ENCODE measurements at regions not wholly inside any gene's neighbourhood (a gene's known extent, or its start where the extent isn't known, plus 50 kb on each side); places are given as distances from the start of the nearest gene placed in this dataset.
"Not testable (repeated sequence)": the region's sequence is repeated elsewhere in the genome, so short reads cannot be mapped to it uniquely, and the experiment has no call there.

DNA sequence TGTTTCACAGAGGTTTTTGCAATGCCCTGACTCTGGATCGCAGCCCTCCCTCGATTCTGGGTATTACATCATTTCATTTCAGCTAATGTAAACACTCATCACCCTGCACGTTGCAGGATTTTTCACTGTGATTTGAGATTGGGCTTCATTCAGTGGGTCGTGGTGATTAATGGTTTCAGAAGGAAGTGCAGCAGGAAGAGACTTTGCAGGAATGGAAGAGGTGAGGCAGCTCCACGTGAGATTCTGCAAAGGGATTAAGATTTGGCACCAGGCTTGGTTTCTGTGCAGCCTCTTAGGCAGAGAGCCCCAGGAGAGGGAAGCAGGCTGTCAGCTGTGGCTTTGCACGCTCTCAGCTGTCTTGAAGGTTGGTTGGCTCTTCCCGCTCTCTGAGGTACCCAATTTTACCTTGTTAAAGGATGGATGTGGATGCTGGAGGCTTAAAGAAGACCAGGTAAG lies 95.2 kb downstream of the PLCE1 start:
- DNase-seq (ENCODE audit: low spot score), result no peak

DNA sequence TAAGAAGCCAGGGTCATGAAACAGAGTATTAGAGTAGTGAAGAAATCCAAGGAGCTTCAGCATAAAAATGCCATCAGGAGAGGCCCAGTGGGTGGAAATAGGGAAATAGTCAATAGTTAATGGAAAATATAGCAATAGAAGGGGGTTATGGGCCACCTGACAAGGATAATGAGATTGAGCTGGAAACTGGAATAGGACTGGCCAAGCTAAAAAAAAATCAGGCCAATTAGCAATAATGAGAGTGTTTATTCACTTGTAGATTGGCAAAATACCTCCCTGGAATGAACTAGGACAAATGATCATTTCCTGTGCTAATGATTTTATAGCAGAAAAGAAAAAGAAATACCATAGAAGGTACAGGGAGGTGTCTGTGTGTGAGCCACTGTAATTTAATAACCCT lies 97.9 kb downstream of the PLCE1 start:
- no peak for DNase-seq (ENCODE audit: low spot score)

DNA sequence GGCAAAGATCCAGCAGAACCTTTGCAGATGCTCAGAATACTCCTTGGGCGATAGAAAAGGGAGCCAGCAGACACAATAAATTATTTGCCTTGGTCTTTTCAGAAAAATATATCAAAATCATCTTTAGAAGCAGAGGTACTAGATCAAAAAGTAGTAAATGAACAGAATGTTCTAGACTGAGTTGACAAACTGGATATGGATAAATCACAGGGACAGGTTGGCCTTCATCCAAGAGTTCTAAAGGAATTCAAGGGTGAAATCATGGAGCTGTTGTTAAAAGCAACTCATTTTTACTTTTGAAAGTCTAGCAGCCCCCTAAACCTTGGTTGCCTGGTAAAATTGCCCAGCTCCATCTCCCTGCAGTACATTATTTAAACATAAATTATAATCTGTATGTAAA lies 99.1 kb downstream of the PLCE1 start:
- no peak for DNase-seq (ENCODE audit: low spot score)

DNA sequence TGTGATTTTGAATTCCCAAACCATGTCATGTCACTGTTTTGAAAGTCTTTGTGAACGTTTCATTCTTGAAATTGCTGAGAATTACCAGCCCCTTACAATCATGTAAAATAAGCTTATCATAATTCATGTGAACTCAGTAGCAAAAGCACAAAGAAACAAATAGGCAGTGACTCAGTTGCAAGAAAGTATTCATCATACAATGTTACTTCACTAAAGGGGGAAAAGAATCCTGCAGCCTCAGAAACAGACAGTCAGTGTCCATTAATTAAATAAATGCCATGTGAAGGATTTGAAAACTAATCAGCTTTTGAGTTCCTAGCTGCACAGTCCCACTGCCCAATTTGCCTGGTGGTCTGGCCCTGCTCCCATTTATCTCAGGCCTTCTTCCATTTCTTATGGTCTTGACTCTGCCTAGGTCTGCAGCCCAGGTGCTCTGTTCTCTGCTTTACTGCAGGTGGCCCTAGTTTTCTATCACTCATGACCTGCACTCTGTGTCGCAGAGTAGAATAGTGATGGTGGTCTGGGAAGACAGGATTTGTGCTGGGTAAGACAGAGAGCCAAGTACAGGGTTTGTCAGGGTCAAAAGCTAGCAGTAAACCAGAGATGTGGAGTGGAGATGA lies 99.7 kb downstream of the PLCE1 start:
- no peak for DNase-seq (ENCODE audit: low spot score)

DNA sequence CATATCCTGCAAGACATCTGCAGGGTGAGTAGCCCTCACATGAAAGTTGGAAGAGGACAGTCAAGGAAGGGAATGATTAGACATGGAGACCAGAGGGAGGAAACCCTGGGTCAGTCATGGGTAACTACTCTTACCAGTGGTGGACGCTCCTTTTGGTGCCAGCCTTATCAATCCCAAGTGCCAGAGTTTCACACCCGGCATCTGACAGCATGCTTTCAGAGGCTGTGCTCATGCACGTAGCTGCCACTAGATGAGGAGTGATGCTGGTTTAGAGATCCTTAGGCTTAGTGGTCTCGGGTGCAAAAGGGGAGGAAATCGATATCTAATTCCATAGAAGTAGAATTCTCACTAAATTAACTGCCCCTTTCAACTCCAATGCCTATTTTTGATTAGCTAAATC lies 100.8 kb downstream of the PLCE1 start:
- DNase-seq (ENCODE audit: low spot score), result no peak

DNA sequence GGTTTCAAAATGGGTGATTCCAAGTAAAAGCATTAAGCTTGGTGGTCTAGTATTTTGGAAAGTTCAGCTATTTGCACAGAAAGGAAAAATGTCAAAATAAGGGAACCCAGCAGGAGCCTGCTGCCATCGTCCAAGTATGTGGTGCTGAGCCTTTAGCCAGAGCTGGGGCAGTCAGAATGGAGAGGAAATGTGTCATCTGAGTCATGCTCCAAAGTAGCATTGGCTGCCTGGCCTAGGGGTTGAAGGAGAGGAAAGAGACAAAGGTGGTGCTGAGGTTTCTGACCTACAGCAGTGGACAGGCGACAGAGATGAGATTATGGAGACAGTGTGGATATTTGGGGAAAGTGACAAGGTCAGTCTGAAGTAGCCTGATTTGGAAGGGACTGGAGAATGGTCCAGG lies 103.9 kb downstream of the PLCE1 start:
- DNase-seq (ENCODE audit: low spot score), result no peak

DNA sequence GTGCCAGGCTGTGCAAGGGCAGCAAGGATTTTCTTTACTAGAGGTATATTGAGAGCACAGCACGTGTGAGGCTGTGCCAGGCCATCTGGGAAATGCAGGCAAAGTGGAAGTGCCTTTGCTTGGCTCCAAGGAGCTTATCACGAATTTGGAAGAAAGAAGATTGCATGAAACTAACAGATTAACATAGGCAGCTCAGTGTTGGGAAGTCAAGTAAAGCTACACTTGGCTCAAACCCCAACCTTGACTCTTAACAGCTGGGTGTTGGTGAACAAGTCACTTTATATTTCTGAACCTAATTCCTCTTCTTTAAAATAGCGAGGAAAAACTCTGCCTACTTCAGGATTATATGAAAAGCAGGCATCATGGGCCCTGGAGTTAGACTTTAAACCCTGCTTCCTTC lies 105.2 kb downstream of the PLCE1 start:
- no peak for DNase-seq (ENCODE audit: low spot score)

DNA sequence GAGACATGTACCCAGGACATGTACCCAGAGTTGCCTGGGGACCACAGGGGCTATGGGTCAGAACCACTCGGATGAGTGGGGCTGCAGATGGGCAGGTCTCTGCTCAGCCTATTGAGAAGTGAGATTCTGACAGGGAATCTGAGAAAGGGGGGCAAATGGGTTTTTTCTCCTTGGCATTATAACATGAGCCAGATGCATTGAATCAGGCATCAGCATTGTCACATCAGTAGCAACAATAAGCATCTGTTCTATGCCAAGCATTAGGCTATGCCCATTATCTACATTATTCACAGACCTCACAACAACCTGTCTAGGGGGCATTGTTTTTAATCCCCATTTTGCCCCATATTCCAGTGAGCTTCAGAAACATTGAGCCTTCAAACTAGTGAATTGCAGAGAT lies 108.2 kb downstream of the PLCE1 start:
- no peak for DNase-seq (ENCODE audit: low spot score)

DNA sequence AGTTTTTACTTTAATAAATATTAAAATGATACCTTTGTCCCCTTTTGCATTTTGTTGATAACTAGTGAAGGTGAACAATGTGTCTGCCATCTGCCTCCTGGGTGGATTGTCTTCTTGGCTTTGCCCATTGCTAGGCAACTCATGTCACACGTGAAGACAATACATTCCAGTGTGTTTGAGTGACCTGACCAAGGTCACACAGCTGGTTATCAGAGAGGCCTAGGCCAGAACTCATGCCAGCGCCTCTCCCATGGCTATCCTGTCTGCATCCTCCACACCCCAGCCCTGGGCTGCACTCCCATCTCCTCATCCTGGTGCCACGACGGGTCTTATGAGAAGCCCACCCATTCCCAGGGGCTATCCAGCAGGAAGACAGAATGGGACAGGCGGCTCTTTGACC lies 108.7 kb downstream of the PLCE1 start:
- DNase-seq (ENCODE audit: low spot score), result no peak

DNA sequence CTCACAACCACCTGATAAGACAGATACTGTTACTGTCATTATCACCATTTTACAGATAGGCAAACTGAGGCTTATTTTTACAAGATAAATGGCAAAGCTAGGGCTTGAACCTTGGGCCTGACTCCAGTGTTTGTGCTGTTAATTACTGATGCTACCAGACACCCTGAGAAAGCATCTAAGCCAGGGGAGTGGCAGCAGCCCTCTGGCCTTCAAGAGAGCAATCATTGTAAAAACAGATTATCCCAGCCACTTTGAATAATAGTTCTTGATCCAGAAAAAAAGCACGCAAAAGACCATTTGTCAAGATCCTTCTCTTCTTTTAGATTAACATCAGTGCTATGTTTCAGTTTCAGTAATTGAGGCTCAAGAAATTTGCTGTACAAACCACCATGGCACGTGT lies 109.5 kb downstream of the PLCE1 start:
- no peak for DNase-seq (ENCODE audit: low spot score)

DNA sequence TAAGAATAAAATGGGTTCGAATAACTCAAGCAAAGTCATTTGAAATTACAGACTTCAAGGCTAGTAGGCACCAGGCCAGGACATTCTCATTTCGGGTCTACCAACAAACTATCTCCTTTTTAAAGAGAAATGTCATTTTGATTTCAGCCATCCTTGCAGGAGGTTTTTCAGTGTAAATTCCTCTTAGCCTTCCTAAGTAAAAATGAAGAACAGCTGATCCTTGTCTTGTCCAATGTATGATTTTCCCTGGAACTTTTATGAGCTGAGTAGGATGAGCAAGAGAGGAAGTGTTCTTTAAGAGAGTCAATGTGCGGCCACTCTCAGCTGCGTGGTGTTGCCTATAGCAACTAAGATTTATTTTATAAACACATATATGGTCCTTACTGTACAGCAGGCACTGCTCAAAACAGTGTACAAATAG lies 110.1 kb downstream of the PLCE1 start:
- DNase-seq (ENCODE audit: low spot score), result no peak

DNA sequence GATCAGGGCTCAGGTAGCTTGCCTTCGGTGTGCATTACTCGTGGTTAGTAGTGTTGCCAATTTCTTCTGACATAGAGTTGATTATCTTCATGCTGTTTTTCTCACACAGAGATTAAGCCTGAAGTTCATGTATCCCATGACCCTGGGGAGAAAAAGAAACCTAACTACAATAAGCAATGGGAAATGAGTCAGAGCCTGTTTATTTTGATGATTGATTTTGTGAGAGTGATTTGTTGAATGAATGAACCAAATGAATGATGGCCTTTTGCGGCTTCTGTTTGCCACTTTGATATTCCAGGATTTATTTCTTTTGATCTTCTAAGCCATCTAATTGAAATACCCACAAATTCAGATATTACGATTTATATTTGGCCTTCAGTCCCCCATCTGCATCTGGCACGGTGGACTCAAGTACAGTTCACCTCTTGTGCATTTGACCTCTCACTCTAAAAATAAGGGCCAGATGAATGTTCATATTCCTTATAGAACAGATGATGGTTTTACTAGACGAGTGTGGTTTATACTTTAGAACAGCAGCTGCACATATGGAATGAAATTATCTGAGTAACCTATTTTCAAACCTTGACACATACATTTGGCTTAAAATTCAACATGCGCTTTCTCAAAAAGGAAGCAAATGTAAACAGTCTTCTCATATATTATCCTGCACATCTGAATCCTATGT lies 110.7 kb downstream of the PLCE1 start:
- DNase-seq (ENCODE audit: low spot score), result no peak

DNA sequence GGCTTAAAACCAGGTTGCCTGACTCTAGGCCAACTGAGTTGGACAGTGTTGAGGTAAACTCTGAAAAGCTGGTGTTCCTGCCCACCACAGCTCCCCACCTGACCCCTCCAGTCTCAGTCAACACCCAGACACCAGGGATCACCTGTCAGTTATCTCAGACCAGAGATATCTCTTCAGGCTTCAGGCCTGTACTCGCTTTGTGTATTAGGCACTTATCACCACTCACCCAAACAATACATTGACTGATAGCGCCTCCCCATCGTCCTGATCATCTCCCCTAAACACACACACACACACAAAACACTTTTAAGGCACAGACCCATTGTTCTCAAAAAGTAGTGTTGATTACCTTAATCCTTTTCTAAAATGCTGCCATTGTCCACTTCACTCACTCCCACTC lies 111.5 kb downstream of the PLCE1 start:
- DNase-seq (ENCODE audit: low spot score), result no peak

DNA sequence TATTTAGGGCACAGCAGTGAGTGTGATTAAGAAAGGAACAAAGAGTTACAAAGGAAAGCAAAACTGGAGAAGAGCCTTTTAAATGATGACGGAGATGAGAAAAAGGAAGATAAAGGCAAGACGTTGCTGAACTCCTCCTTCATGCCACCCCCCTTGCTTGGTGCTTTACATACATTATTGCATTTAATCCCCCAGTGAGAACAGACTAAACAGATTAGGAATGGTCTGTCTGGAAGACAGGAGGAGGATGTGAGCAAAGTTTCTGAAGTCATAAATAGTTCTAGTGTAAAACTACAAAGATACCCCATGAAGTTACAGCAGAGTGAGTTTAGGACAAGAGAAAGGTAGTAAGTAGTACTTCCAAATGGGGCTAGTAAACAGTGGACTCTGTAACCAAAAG lies 113.5 kb downstream of the PLCE1 start:
- DNase-seq (ENCODE audit: low spot score), result no peak

DNA sequence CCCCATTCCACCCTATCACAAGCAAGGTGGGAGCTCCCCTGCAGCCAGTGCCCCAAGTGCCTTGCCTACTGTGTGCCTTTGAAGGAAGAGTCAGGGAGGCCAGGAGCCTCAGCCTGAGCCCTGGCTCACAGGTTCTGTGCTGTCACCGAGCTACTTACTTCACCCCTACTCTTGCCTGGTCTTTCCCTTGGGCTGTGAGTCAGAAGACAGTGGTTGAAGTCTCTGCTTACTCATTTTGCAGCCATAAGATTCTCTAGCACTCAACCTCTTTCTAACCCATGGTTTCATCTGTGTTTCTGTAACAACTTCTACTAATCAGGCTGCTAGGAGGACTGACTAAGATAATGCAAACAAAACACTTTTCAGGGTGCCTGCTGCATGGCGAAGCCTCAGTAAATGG lies 114.5 kb downstream of the PLCE1 start:
- DNase-seq (ENCODE audit: low spot score), result no peak

DNA sequence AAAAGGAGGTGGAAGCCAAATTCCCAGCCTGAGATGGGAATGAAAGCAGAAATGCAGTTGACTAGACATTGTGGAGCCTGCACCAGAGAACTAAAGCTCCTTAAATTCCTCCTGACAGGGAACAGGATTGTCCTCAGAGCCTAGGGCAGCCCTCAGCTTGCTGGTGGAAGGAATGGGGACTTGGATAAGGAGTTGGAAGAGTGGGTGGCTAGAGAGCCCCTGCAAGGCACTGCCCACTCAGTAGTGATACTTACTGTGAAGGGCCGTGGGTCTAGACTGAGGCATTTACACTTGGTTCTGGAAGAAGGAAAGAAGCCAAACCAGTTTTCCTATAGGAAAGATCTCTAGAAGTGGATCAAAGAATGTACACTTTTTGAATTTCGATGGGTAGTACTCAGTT lies 117.6 kb downstream of the PLCE1 start:
- no peak for DNase-seq (ENCODE audit: low spot score)

DNA sequence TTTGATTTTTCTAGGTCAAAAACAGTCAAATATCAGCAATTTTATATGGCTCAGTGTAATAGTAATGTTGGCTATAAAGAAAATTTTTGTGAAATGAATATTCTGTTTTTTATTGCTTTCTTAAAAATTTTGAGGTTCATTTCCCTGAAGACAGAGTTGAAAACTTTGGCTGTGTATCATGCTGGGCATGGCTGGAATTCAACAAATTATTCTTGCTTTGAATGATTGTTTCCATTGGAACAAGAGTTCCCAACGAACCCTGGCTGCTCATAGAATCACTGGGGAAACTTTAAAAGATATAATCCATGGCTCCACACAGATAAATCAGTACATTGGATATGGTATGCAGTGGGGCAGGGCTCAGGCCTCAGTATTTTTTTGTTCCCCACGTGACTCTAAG lies 118.6 kb downstream of the PLCE1 start:
- no peak for DNase-seq (ENCODE audit: low spot score)

DNA sequence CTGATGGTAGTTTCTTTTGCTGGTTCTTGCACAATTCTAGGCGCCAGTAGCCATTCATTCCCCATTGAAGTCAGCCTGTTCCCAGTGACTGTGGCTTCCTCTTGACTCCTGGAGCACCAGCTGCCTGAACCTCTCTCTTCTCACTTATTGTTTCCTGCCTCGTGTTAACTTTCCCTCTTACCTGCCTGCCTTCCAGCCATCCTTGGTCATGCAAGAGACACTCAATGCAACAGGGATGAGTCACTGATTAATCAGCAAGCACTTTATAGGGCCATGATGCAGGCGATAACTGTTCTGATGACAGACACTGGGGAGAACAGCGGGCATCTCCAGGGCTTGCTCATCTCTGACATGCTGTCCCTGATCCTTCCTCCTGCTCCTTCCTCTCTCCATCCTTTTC lies 122.0 kb downstream of the PLCE1 start:
- no peak for DNase-seq (ENCODE audit: low spot score)

DNA sequence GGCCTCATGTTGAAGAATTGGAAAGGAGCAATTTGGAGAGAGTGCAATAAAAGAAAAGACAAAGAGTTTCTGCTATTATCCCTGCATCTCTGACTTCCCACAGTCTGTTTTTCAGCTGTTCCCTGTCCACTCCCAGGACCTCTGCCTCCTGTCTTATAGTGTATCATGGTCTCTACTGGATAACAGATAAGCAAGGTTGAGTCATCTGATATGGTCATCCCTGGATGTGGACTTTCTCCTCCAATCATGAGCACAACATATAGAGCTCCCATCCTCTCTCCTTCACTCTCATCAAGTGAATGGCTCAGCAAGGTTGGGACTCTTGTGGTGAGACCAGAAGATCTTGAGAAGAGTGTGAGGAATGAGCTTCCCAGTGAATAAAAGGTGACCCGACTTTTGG lies 123.1 kb downstream of the PLCE1 start:
- DNase-seq (ENCODE audit: low spot score), result no peak

DNA sequence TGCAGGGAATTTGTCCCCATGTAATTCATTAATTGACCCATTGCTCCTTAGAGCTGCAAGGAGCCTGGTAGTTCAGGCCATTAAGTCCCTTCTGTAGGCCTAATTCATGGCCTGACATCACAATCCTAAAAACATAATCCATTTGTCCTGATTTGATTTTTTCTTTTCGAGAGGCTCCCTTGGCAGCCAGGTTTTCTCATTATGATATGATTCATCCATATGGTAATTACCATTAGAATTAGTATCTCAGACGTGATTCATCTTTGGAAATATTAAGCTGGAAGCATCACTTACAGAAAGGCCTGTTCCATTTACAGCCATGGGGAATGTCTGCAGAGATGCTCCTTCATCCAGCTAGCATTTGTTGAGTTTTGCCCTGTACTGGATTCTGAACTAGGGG lies 128.5 kb downstream of the PLCE1 start:
- DNase-seq (ENCODE audit: low spot score), result peak; percentile 20

DNA sequence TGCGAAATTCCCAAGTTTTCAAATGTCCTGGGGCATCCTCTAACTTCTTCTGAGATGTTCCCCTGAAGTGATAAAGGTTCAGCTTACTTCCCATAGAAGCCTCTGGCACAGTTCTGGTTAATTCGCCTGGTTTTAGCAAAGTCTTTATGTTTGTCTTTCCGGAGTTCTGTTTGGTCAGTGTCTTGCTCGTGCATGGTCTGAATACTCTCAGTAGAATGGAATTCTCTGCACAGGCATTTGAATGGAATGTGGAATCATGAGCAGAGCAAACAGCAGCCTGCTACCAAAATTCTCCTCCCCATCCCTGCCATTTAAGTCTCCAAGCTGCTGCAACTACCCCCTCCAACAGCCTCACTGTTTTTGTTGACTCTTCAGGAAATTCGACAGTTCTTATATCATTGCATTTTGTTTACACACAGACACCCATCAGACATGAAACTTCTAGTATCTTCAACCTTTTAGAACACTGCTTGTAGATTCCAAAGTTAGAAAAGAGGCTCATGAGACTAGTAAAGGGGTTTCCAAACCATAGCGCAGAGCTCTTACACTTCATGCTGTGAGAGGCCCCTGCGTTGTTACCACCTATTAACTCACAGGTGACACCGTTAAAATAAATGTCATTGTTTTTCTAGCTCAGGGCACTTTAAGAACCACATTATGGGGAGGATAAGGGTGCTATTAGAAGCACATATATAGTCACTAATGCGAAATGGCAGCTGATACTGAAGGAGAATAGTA lies 129.7 kb downstream of the PLCE1 start:
- no peak for DNase-seq (ENCODE audit: low spot score)

DNA sequence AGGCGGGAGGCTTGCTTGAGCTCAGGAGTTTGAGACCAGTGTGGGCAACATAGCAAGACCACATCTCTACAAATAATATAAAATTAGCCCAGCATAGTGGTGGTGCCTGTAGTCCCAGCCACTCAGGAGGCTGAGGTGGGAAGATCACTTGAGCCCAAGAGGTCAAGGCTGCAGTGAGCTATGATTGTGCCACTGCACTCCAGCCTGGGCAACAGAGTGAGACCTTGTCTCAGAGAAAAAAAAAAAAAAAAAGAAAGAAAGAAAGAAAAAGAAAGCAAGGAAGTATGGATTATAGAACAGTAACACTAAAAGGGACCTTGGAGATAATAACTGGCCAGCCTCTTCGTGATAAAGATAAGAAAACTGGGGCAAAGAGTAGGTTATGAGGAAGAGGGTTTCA lies 130.4 kb downstream of the PLCE1 start:
- not testable (repeated sequence) for DNase-seq (ENCODE audit: low spot score)

DNA sequence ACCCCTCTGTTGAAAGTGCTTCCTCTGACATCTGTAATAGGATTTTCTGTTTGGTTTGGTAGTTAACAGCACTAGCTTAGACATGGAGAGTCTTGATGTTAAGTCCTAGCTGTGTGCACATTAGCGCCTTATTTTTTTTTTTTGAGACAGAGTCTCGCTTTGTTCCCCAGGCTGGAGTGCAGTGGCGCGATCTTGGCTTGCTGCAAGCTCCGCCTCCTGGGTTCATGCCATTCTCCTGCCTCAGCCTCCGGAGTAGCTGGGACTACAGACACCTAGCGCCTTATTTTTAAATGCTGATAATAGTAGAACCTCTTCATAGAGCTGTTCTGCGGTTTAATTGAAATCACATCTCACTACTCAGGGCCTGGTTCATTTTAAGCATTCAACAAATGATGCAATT lies 131.5 kb downstream of the PLCE1 start:
- not testable (repeated sequence) for DNase-seq (ENCODE audit: low spot score)
